H1 (cell line): ENCODE measurements at regions not wholly inside any gene's neighbourhood (a gene's known extent, or its start where the extent isn't known, plus 50 kb on each side); places are given as distances from the start of the nearest gene placed in this dataset.

Experiments
- CHD7 ChIP-seq: fragments of 300-600 bp; sonication (generic); IDR thresholded peaks from 2 replicates; pipeline ENCODE4 v1.7.1; 2012; ENCODE audit warnings: low read length, moderate library complexity, mild to moderate bottlenecking, inconsistent platforms; ENCODE audit not compliant: insufficient replicate concordance
- GABPA ChIP-seq: IDR thresholded peaks from 2 replicates; pipeline ENCODE4 v1.6.1; 2011; ENCODE audit warnings: mild to moderate bottlenecking, low read length, moderate library complexity, borderline replicate concordance; ENCODE audit not compliant: insufficient read depth

GRCh38 chr12:19849208-19849607 lies 409.9 kb downstream of the AEBP2 start (continued):
- TF ChIP-seq CHD7 (no peak), GABPA (no peak)
